Endothelial cell (in vitro differentiated cells): ENCODE measurements at regions not wholly inside any gene's neighbourhood (a gene's known extent, or its start where the extent isn't known, plus 50 kb on each side); places are given as distances from the start of the nearest gene placed in this dataset.
"Not testable (repeated sequence)": the region's sequence is repeated elsewhere in the genome, so short reads cannot be mapped to it uniquely, and the experiment has no call there.

ENCODE experiments used
- DNase-seq: peaks from one replicate; pipeline ENCODE4 v3.0.0; 2021; ENCODE audit warnings: low spot score
- H3K27ac Mint-ChIP-seq: one replicate; pipeline ENCODE4 v1.8.0; 2021; ENCODE audit warnings: mixed read lengths, inconsistent platforms; ENCODE audit not compliant: unreplicated experiment
- H3K27me3 Mint-ChIP-seq: one replicate; pipeline ENCODE4 v1.8.0; 2021; ENCODE audit warnings: mild to moderate bottlenecking, moderate library complexity, mixed read lengths, inconsistent platforms; ENCODE audit not compliant: unreplicated experiment
- H3K36me3 Mint-ChIP-seq: one replicate; pipeline ENCODE4 v1.8.0; 2021; ENCODE audit warnings: mild to moderate bottlenecking, low read depth, mixed read lengths, inconsistent platforms; ENCODE audit not compliant: unreplicated experiment
- H3K4me1 Mint-ChIP-seq: one replicate; pipeline ENCODE4 v1.8.0; 2021; ENCODE audit warnings: mild to moderate bottlenecking, mixed read lengths, inconsistent platforms; ENCODE audit not compliant: unreplicated experiment
- H3K4me3 Mint-ChIP-seq: one replicate; pipeline ENCODE4 v1.8.0; 2021; ENCODE audit warnings: mild to moderate bottlenecking, mixed read lengths, inconsistent platforms; ENCODE audit not compliant: unreplicated experiment
- H3K9me3 Mint-ChIP-seq: one replicate; pipeline ENCODE4 v1.8.0; 2021; ENCODE audit warnings: mixed read lengths, inconsistent platforms; ENCODE audit not compliant: unreplicated experiment
- TF ChIP-seq, protein P1 (sequence below): fragments of 200-600 bp; sonication (generic); IDR thresholded peaks from one replicate; pipeline ENCODE4 v1.5.0; 2021; ENCODE audit warnings: antibody characterized with exemption; ENCODE audit not compliant: unreplicated experiment

DNA sequence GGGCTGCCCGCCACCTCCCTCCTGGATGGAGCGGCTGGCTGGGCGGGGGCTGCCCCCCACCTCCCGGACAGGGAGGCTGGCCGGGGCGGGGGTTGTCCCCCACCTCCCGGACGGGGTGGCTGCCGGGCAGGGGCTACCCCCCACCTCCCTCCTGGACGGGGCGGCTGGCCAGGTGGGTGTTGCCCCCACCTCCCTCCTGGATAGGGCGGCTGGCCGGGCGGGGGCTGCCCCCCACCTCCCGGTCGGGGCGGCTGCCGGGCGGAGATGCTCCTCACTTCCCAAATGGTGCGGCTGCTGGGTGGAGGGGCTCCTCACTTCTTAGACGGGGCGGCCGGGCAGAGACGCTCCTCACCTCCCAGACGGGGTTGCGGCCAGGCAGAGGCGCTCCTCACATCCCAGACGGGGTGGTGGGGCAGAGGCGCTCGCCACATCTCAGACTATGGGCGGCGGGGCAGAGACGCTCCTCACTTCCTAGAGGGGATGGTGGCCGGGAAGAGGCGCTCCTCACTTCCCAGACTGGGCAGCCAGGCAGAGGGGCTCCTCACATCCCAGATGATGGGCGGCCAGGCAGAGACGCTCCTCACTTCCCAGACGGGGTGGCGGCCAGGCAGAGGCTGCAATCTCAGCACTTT is 153.9 kb upstream of the OR4C13 start:
- H3K36me3 Mint-ChIP-seq, H3K27me3 Mint-ChIP-seq, H3K4me3 Mint-ChIP-seq, DNase-seq, H3K27ac Mint-ChIP-seq, H3K9me3 Mint-ChIP-seq, H3K4me1 Mint-ChIP-seq: not testable (repeated sequence)

DNA sequence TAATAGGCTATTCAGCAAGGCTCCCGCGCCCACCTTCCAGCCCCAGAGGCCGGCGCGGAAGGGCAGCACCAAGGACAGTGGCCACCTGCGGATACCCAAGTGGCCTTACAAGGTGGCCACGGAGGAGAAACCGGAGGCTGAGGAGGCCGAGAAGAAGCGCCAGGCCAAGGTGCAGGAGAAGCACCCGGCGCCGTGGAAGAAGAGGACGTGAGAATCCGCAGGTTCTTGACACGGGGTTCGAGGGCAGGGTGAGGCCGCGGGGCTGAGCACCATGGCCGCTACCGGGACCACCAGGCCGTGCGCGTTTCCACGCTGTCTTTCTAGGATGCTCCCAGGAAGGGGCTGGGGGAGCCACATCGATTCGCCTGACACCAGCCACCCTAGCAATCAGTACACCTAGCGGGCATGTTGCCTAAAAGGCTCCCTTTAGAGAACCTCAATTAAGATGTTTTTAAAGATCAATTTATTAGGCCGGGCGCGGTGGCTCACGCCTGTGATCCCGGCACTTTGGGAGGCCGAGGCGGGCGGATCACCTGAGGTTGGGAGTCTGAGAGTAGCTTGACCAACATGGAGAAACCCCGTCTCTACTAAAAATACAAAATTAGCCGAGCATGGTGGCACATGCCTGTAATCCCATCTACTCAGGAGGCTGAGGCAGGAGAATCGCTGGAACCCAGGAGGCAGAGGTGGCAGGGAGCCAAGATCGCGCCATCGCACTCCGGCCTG is 134.3 kb upstream of the OR4C13 start:
- H3K4me1 Mint-ChIP-seq, DNase-seq, H3K36me3 Mint-ChIP-seq, H3K4me3 Mint-ChIP-seq, H3K27ac Mint-ChIP-seq, H3K9me3 Mint-ChIP-seq, H3K27me3 Mint-ChIP-seq: not testable (repeated sequence)

DNA sequence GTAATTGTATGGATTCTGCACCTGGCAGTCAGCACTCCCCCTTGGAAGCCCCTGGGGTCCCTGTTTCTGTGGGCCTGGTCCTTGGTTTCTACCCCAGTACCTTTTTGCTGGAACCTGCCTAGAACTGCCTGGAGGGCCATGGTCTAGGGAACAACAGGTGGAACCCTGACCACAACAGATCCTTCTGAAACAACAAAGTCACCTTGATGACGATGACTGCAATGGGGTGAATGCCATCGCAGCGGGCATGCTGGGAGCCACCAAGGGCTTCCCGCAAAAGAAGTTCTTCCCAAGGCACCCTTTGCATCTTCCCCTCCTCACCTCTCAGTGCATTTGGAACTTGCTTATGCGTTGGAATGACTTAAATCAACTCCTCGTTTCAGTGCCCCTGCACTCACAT is 129.0 kb upstream of the OR4C13 start:
- not testable (repeated sequence) for H3K27ac Mint-ChIP-seq, H3K4me1 Mint-ChIP-seq, H3K4me3 Mint-ChIP-seq, DNase-seq
- Mint-ChIP-seq H3K27me3 (peaks cover 15% of the 10 kb centered on the region), H3K36me3 (peaks cover 10% of the 10 kb centered on the region), H3K9me3 (peaks cover 12% of the 10 kb centered on the region)

DNA sequence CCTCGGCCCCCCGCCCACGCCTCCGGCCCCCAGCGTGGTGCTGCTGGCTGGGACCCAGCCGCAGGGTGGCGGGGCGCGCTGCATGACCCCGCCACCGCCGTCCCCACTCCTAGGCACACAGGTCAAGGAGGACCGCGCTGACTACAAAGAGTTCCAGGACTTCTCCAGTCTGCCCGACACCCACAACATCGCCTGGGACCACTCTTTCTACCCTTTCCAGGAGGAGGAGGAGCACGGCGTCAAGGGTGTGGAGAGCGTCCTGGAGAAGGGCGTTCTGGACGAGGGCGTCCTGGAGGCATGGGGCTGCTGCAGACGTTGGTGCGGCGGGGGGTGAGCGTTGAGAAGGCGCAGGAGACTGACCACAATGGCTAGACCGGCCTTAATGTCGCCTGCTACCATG is 101.7 kb upstream of the OR4C13 start:
- not testable (repeated sequence) for H3K4me3 Mint-ChIP-seq, H3K36me3 Mint-ChIP-seq, H3K27ac Mint-ChIP-seq, DNase-seq, H3K4me1 Mint-ChIP-seq, H3K27me3 Mint-ChIP-seq
- H3K9me3 Mint-ChIP-seq, result peaks cover 20% of the 10 kb centered on the region

DNA sequence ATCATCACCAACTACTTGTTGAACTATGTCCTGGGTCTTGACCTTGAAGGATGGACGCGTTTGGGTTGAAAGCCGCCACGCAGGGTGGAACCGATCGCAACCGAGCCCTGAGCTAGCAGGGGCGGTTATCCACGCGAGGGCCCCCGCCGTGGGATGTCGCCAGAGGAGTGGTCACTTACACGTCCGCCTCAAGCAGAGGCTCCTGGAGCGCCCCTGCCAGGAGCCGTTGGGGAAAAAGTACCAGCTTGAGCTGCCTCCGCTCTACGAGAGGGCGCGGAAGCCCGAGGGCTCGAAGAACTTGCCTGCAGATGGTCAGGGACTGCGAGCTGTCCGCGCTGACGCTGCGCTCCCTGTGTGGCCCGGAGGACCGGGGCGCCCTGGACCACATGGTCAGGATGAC is 100.7 kb upstream of the OR4C13 start:
- H3K4me1 Mint-ChIP-seq, result no peaks in the 10 kb centered on the region
- H3K9me3 Mint-ChIP-seq, result peaks cover 25% of the 10 kb centered on the region
- DNase-seq, result no peak

DNA sequence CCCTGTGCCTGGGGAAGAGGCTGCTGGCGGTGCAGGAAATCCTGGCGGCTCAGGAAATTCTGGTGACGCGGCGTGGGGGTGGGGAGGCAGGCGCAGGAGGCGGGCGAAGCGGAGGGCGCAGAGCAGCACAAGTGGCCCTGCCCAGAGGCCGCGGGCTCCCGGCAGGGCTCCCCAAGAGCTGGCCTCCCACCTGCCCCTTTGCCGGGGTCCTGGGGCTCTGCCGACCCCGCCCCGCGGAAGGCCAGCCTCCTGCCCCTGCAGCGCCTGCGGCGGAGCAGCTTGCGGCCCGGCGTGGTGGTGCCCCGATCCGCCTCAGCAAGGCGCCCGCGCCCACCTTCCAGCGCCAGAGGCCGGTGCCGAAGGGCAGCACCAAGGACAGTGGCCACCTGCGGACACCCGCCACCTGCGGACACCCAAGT is 100.2 kb upstream of the OR4C13 start:
- TF ChIP-seq, protein P1, sequence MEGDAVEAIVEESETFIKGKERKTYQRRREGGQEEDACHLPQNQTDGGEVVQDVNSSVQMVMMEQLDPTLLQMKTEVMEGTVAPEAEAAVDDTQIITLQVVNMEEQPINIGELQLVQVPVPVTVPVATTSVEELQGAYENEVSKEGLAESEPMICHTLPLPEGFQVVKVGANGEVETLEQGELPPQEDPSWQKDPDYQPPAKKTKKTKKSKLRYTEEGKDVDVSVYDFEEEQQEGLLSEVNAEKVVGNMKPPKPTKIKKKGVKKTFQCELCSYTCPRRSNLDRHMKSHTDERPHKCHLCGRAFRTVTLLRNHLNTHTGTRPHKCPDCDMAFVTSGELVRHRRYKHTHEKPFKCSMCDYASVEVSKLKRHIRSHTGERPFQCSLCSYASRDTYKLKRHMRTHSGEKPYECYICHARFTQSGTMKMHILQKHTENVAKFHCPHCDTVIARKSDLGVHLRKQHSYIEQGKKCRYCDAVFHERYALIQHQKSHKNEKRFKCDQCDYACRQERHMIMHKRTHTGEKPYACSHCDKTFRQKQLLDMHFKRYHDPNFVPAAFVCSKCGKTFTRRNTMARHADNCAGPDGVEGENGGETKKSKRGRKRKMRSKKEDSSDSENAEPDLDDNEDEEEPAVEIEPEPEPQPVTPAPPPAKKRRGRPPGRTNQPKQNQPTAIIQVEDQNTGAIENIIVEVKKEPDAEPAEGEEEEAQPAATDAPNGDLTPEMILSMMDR, result no peak
- H3K36me3 Mint-ChIP-seq, result peaks cover 13% of the 10 kb centered on the region
- peaks cover 26% of the 10 kb centered on the region for H3K9me3 Mint-ChIP-seq
- no peak for DNase-seq
- no peak overlapping the region for H3K27ac Mint-ChIP-seq
- peaks cover 13% of the 10 kb centered on the region for H3K27me3 Mint-ChIP-seq
- H3K4me3 Mint-ChIP-seq, result no peak overlapping the region
- H3K4me1 Mint-ChIP-seq, result no peaks in the 10 kb centered on the region

More for the DNA sequence above, 100.7 kb upstream of the OR4C13 start:
- TF ChIP-seq, protein P1, result no peak
- H3K27ac Mint-ChIP-seq, result no peak overlapping the region
- no peak overlapping the region for H3K4me3 Mint-ChIP-seq
- H3K36me3 Mint-ChIP-seq, result peaks cover 12% of the 10 kb centered on the region
- H3K27me3 Mint-ChIP-seq, result peaks cover 12% of the 10 kb centered on the region

DNA sequence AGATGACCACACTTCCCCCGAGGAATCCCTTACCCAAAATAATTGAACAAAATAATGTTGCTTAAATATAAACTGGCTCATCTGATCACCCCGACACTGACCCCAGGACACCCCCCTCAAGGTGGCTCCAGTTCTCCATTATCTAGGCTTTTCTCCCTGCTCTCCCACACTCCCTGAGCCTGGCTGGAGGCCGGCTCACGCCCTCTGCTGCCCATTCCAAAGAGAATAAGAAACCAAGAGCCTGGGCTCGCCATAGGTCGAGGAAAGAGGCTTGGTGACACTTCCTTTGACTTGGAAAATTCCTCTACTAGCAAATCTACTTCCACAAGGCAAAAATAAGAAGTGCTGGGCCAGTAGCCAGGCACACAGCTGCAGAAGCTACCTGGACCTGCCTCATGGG is 63.3 kb upstream of the OR4C13 start:
- Mint-ChIP-seq H3K9me3 (peaks cover 15% of the 10 kb centered on the region), H3K36me3 (peaks cover 10% of the 10 kb centered on the region)
- not testable (repeated sequence) for DNase-seq, H3K4me1 Mint-ChIP-seq, H3K4me3 Mint-ChIP-seq, H3K27me3 Mint-ChIP-seq, H3K27ac Mint-ChIP-seq

DNA sequence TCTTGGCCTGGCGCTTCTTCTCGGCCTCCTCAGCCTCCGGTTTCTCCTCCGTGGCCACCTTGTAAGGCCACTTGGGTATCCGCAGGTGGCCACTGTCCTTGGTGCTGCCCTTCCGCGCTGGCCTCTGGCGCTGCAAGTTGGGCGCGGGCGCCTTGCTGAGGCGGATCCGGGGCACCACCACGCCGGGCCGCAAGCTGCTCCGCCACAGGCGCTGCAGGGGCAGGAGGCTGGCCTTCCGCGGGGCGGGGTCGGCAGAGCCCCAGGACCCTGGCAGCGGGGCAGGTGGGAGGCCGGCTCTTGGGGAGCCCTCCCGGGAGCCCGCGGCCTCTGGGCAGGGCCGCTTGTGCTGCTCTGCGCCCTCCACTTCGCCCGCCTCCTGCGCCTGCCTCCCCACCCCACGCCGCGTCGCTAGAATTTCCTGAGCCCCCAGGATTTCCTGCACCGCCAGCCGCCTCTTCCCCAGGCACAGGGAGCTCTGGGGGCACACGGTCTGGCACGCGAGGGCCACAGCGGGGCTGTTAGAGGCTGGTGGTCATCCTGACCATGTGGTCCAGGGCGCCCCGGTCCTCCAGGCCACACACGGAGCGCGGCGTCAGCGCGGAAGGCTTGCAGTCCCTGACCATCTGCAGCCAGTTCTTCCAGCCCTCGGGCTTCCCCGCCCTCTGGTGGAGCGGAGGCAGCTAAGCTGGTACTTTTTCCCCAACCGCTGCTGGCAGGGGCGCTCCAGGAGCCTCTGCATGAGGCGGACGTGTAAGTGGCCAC is 60.1 kb upstream of the OR4C13 start:
- not testable (repeated sequence) for H3K27ac Mint-ChIP-seq, H3K27me3 Mint-ChIP-seq, H3K4me3 Mint-ChIP-seq, H3K4me1 Mint-ChIP-seq, H3K36me3 Mint-ChIP-seq, DNase-seq
- peaks cover 19% of the 10 kb centered on the region for H3K9me3 Mint-ChIP-seq

DNA sequence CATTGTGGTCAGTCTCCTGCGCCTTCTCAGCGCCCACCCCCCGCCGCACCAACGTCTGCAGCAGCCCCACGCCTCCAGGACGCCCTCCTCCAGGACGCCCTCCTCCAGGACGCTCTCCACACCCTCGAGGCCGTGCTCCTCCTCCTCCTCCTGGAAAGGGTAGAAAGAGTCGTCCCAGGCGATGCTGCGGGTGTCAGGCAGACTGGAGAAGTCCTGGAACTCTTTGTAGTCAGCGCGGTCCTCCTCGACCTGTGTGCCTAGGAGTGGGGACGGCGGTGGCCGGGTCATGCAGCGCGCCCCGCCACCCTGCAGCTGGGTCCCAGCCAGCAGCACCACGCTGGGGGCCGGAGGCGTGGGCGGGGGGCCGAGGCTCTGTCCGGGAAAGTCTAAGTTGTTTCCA is 58.7 kb upstream of the OR4C13 start:
- not testable (repeated sequence) for H3K36me3 Mint-ChIP-seq, H3K4me1 Mint-ChIP-seq, DNase-seq, H3K27me3 Mint-ChIP-seq
- H3K27ac Mint-ChIP-seq, result peak overlapping the region; percentile 58
- peak overlapping the region; percentile 50 for H3K4me3 Mint-ChIP-seq
- H3K9me3 Mint-ChIP-seq, result peaks cover 22% of the 10 kb centered on the region
